NT2/D1 (cell line): ENCODE measurements at regions not wholly inside any gene's neighbourhood (a gene's known extent, or its start where the extent isn't known, plus 50 kb on each side); places are given as distances from the start of the nearest gene placed in this dataset.

Experiments
- YY1 ChIP-seq: IDR thresholded peaks from 2 replicates; pipeline ENCODE4 v1.6.1; 2011; ENCODE audit not compliant: insufficient read length, insufficient read depth
- ZNF274 ChIP-seq: IDR thresholded peaks from 2 replicates; pipeline ENCODE4 v1.6.1; 2011; ENCODE audit warnings: mild to moderate bottlenecking, low read depth, low read length

DNA sequence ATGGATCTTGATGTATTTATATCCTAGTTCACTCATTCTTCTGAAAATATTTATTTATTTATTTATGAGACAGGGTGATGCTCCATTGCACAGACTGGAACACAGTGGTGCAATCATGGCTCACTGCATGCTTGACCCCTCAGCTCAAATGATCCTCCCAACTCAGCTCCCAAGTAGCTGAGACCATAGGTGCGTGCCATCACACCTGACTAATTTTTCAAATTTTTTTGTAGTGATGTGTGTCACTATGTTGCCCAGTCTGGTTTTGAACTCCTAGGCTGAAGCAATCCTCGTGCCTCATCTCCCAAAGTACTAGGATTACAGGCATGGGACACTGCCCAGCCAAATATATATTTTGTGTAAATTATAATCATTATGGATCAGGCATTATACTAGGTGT lies 595.6 kb upstream of the ATP2B1 start:
- TF ChIP-seq YY1 = no peak
- TF ChIP-seq ZNF274 = no peak
